DMS 273 (cell line): ENCODE measurements at regions not wholly inside any gene's neighbourhood (a gene's known extent, or its start where the extent isn't known, plus 50 kb on each side); places are given as distances from the start of the nearest gene placed in this dataset.
A peak's percentile ranks its signal among the peaks of the same experiment; 100 is the strongest.

ENCODE experiments used
- DNase-seq: peaks from one replicate; lab custom pipeline; 2025; ENCODE audit not compliant: unreplicated experiment; lab: John Stamatoyannopoulos, UW

DNA sequence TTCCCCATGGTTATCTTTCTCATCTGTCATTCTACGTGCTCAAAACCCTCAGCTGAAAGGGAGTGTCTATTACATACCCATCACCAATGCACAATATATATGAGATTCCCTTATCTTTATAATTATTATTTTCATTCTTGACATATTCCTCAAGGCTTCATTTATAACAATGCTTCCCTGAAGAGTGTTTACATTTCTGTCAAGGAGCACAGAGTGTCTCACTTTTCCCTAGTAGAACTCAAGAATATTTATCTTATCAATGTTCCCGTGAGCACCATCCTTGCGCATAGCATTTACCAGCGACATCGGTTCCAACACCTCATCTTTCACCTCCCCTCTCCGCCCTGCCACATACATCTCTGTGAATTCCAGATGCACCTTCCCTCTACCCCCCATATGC, 250.6 kb downstream of the PLA2G4A start:
- no peak for DNase-seq

DNA sequence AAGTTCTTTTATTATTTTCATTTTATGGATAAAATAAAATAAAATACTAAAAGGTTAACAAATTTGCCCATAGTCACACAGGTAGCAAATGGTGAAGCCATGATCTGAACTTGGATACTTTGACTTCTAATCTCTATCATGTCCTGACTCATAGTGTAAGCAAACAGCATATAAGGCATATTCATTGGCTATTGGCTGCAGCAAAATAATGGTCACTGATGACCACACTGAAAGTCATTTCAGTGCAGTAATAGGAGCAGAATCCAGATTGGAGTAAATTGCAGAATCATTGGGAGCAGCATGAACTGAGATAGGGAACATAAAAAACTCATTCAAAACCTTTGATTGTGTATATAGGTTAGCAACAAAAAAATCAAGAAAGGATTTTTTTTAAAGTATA, 262.9 kb downstream of the PLA2G4A start:
- DNase-seq = no peak

DNA sequence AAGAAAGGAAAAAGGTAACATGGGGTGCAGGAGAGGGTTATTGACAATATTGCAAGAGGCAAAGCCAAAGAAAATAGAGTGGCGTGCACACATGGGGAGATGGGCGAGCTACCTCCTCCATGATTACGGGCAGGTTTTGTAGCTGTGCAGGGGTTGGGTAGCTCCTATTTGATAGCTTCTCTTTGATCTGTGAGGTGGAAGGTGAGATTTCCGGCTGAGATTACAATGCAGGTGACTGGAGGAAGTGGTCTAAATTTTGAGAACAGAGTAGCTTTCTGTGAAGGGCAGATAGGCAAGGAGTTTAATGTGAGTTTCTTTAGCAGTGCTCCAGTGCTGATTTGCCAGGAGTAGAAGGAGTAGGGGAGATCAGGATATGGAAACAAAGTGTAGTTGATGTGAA, 263.4 kb downstream of the PLA2G4A start:
- DNase-seq = no peak

DNA sequence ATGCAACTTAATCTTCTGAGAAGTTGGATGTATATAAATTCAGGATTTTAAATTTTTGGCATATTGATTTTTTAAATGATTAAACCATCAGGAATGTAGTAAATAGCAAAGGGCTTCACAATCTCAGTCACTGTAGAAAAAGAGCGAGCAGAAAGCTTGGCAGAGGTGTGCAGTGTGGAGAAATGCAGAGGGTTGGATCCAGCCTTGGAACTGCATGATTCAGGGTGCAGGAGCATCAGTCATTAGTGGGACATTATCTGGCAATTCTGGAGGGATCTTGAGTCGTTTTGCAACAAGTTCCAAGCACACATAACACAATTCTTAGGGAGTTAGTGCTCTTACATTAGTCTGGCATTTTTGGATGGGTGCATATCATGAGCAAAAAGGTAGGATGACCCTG, 267.9 kb downstream of the PLA2G4A start:
- DNase-seq = no peak

DNA sequence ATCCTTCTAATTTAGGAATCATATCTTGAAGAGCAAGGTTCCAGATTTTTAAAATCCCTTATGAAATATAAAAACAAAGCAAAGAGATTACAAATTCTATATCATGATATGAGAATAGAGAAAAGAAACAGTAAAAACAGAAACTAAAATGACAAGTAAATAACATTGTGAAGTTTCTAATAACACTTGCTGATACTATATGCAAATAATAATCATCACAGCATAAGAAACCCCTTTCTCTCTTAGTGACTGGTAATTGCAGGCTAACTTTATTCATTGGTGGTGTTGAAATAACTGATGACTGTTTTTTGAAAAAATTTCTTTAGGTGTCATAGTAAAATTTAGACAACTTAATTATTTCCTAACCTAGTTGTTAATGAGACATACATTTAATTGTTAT, 281.6 kb downstream of the PLA2G4A start:
- no peak for DNase-seq

DNA sequence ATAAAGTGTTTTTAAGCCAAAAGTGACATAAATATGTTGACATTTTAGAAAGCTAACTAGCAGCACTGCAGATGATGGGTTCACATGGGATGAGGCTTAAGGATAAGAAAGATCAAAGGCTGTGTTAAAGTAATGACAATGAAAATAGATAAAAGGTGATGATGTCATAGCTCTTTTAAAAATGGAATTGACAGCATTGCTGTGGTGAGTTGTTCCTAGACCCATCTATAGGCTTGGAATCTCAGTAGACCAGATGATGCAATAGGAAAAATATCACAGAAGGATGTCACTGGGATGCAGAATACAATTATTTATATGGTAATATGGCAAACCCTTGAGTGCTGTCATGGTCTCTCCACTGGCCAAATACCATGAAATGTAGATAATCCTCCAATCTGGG, 286.0 kb downstream of the PLA2G4A start:
- no peak for DNase-seq

DNA sequence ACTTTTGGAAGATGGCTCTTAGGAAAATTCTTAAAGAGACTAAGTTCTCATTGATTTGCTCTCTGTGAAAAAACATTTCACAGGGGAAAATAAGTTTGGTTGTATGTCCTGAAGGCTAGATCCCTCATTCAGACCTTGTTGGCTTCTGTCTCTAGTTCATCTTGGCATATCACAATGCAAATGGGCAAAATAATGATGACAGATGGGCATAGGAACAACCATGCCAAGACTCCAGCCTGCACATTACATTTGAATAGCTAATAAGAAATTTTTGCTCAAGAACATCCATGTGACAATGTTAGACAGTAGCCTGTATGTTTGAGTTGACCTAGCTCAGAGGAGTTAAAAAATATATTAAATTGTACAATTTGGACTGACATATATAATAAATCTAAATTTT, 292.9 kb downstream of the PLA2G4A start:
- DNase-seq = peak; percentile 90

DNA sequence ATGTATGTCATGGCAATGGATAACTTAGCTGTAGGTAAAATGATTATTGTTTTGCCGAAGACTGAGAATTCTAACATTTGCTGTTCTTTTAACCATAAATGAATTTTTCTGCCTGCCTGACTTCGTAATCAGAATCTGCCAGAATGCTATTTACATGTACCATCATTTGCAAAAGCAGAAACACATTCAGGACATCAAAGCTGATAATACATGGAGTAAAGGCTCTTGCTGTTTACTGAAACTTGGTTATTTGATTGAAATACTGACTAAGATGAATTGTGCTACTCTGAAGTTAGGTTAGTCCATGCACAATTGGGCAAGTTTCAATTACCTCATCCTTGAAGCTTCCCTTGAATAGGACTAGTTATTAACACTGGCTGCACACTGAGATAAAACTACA, 293.8 kb downstream of the PLA2G4A start:
- DNase-seq = peak; percentile 36

DNA sequence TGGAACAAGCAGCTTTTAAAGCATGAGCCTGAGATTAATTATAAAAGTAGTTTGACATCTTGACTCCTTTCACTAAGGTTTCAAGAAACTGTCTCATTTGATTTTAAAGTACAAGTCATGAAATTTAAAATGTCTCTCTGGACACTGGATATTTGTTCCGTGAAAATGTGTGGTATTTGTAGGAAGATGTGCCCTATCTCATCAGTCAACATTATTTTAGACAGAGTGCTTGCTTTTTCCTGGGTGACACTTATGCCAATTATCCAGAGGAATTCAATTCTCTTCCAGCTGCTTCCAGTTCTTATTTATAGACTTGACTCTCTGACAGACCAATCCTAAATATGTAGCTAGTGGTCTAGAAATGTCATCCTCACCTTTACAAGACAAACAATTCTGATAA, 300.4 kb downstream of the PLA2G4A start:
- DNase-seq = no peak

DNA sequence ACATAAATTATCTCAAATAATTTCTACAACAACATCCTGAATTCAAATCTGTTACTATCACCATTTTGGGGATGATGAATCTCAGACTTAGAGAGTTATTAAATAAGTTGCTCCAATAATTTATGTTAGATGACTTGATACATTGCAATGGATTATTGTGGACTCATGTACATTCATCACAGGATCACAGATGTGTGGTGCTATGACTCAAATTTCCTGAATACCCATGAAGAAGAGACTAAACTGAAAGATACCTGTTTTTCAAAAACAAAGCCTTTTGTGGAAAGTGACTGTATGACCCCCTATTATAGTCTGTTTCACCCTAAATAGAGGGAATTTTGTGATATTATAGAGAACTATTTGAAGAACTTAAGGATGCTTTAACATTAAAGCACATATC, 315.0 kb downstream of the PLA2G4A start:
- no peak for DNase-seq

DNA sequence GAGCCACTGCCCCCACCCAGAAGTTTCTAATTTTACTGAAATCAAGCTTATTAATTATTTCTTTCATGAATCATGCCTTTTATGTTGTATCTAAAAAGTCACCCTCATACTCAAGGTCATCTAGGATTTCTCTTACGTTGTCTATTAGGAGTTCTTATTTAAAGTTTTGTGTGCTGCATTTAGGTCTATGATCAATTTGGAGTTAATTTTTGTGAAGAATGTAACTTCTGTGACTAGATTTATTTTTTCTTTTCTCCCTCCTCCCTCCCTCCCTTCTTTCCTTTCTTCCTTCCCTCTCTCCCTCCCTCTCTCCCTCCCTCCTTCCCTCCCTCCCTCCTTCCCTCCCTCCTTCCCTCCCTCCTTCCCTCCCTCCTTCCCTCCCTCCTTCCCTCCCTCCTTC, 317.6 kb downstream of the PLA2G4A start:
- DNase-seq = no peak

DNA sequence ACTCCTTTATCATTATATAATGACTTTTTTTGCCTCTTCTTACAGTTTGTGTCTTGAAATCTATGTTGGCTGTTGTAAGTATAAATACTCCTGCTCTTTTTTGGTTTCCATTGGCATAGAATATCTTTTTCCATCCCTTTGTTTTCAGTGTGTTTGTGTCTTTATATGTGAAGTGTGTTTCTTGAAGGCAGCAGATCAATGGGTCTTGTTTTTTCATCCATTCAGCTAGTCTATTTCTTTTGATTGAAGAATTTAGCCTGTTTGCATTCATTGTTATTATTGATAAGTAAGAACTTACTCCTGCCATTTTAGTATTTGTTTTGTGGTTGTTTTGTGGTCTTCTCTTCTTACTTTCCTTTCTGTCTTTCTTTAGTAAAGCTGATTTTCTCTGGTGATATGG, 322.8 kb downstream of the PLA2G4A start:
- no peak for DNase-seq

DNA sequence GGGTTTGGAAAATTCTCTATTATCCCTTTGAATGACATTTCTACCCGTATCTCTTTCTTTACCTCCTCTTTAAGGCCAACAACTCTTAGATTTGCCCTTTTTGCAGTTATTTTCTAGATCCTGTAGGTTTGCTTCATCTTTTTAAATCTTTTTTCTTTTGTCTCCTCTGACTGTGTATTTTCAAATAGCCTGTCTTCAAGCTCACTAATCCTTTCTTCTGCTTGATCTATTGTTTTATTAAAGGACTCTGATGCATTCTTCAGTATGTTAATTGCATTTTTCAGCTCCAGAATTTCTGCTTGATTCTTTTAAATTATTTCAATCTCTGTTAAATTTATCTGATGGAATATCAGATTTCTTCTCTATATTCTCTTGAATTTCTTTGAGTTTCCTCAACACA, 324.3 kb downstream of the PLA2G4A start:
- DNase-seq = no peak

DNA sequence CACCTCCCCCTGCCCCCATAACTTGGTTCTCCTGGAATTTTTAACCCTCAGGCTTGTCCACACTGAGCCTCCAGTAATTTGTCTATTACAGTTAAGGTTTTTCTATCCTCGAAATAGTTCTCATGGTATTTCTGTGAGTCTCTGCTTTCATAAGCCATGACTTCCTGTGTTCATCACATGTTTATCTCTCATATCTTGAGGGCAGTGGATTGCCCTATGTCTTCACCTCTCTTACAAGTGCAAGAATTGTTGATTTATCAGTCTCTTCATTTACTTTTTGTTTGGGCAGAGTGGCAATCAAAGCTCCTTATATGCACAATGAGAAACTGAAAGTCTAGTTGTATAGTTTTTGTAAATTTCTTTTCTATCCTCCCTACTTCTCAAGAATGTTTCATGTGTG, 328.4 kb downstream of the PLA2G4A start:
- DNase-seq = no peak

DNA sequence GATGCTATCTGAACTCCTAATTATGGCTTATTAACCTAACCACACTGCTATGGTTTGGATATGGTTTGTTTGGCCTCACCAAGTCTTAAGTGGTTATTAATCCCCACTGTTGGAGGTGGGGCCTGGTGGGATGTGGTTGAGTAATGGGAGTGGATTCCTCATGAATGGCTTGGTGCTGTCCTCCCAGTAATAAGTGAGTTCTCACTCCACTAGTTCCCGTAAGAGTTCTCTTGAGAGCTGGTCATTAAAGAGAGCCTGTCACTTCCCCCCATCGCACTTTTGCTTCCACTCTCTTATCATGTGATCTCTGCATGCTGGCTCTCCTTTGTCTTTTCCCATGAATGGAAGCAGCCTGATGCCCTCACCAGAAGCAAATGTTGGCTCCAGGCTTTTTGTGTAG, 328.8 kb downstream of the PLA2G4A start:
- no peak for DNase-seq

DNA sequence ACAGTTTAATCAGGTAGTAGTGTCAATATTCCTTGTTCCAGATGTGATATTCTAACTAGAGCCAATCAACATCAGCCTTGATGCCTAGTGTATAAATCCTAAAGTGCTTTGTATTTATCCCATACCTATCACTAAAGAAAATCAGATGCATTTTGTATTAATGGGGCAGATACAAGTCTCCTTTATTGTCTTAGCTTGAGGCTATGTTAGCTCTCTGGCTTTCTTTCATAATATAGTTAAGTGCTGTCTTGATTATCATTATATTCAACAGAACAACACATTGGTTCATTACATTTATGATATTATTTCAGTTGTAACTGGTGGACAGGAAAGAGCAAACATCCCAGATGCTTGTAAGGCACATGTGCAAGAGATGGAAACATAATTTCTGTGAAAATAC, 338.8 kb downstream of the PLA2G4A start:
- DNase-seq = no peak

DNA sequence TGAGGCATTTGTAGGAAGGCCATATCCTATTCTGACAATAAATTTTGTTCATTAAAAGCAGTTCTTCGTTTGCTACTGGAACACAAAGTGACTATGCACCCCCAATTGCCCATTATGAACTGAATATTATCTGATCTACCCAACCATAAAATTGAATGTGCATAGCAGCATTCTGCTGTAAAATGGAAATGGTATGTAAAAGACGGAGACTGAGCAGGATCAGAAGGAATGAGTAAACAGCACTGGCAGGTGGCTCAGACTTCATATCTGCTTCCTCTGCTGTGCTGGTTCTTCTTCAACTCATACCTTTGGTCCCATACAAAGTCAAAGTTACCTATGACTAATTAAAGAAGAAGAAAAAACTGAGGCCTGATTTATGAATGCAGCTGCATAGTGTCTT, 339.5 kb downstream of the PLA2G4A start:
- no peak for DNase-seq

DNA sequence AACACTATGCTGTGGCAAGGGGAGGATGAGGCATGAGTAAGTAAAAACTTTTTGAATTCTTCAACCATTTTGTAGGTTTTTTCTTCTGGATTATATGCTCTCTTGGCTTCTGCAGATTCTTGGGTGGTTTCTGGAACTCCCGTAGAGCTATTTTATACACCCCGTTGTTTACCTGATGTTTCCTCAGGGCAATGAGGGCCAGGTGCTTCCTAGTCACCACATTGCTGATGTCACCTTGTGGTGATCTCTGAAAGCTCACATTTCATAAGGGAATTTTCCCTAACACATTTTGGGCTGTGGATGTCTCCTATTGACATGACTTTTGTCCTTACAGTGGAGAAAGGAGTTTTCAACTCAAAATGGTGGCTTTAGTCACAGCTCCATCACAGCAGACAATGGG, 356.6 kb downstream of the PLA2G4A start:
- no peak for DNase-seq

DNA sequence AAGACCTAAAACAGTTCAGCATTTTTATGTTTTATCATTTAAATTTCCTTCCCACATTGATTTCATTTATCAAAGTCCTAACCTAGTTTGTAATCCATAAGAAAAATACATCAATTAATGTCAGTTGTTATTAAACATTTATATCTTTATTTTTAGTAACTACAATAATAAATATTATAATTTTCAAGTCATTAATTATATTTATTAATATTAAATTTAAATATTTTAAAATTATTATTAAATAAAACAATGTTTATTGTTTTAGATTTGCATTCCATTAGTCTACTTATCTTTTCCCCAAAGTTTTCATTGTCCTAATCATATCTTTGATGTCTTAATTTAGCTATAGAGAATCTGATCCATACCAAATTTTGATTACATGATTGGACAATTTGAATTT, 368.9 kb downstream of the PLA2G4A start:
- DNase-seq = no peak

DNA sequence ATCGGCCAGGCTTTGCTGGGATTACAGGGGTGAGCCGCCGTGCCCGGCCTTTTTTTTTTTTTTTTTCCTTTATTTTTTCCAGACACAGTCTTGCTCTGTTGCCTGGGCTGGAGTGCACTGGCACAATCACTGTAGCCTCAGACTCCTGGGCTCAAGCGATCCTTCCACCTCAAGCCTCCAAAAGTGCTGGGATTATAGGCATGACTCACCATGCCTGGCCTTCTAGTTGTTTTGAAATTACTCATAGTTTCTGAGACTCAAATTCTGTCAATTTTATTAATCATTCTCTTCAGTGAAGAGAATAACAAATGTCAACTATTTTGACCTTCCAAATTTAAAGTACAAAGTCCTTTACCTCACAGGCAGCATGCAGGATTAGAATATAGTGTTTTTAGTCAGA, 374.5 kb downstream of the PLA2G4A start:
- no peak for DNase-seq

DNA sequence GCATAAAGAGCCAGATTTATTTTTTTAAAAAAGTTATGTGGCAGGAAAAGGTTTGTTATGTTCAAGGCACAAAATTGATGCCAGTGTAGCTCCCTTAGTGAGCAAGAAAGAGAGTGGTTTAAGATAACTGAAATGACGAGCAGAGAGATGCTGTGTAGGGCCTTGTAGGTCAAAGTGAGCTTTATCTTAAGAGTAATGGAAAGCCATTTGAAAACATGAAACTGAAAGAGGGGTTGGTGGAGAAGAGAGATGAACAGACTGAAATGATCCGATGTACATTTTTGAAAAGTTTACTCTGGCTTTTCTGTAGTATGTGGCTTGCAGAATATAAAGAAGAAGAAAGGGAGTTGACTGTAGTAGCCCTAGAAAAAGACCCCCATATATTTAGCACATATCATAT, 383.6 kb downstream of the PLA2G4A start:
- no peak for DNase-seq

DNA sequence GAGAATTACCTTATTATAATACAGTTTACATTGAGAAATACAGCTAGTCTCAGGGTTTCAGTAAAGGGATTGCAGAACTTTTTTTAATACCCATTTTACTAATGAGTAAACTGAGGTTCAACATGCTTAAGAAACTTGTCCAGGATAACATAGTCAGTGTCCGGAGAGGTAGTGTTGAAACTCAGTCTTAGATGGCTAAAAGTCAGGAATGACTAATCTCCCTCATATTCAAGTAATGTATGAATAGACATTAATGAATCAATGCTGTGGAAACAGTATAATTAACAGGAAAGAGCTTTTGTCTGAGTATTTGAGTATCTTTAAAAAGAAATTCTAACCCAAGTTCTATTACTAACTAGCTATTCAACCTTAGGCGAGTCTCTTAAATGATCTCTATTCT, 397.6 kb downstream of the PLA2G4A start:
- no peak for DNase-seq

DNA sequence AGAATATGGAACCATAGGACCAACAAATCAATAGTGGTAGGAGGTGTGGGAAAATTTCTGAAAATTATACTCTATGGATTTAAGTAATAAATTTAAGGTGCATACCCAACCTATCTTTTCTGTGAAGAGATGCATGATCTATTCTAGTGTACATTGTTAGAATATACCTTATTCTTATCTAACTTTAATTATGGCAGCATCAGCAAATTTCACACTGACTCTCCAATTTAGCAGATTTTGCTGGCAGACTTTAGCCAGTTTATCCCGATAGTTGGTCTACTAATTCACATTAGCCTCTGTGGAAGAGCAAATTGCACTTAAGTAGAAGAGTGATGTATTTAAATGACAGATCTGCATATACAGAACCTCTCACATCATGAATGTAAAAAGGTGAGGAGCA, 400.0 kb downstream of the PLA2G4A start:
- DNase-seq = no peak

DNA sequence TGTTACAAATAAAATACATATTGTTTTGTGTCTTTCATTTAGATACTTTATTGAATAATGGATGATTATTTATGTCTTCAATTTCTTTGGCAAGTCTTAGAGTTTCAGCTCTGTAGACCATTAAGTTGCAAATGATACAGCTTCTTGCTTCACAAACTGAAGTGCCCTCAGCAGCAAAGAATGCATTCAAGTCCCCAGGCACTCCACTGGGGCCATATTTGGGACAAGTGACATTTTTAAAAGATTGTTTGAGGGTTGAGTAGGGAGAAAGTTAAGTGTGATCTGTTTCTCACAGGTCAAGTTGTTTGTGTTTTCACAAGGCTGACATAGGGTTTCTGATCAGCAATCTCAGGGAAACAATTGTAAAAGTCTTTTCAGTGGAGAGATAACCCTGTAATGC, 400.7 kb downstream of the PLA2G4A start:
- no peak for DNase-seq
